RWPE1 (cell line): ENCODE measurements at regions not wholly inside any gene's neighbourhood (a gene's known extent, or its start where the extent isn't known, plus 50 kb on each side); places are given as distances from the start of the nearest gene placed in this dataset.

Source experiments
- CTCF ChIA-PET: fragments of 350-600 bp; sonication (Branson Sonifier 250); formaldehyde crosslinking; extraction: SDS; loops from one replicate; lab custom pipeline; 2021; lab: Yijun Ruan, JAX
- POLR2A ChIA-PET: fragments of 400-600 bp; formaldehyde crosslinking; extraction: SDS; loops from one replicate; lab custom pipeline; 2020; ENCODE audit warnings: antibody characterized with exemption; ENCODE audit not compliant: low non-redundant PET; lab: Yijun Ruan, JAX
- DNase-seq: peaks from one replicate; pipeline ENCODE4 v3.0.0; 2012; ENCODE audit warnings: low spot score
- H3K27ac ChIP-seq: fragments of 450-650 bp; 2 replicates; pipeline ENCODE4 v1.5.1; 2017
- CTCF ChIP-seq: fragments of 450-650 bp; conservative IDR thresholded peaks from 2 replicates; pipeline ENCODE4 v1.5.1; 2017; ENCODE audit warnings: low read depth, mild to moderate bottlenecking

- H3K27ac ChIP-seq: no peak overlapping the region
- ChIA-PET POLR2A (no interaction called here), CTCF (interaction anchor here (0.6 to 1.0 kb wide), 3 partner anchors 12 to 88 kb away, joined by 3 to 5 read pairs (median 5); no protein-coding TSS in a partner anchor)
- DNase-seq: no peak
- no peak for TF ChIP-seq CTCF
Observed at GRCh38 chr20:41798930-41799502, 180.8 kb upstream of the CHD6 start.

GRCh38 chr20:41786158-41786557, 168.0 kb upstream of the CHD6 start:
- DNase-seq: no peak
- H3K27ac ChIP-seq: no peak overlapping the region
- ChIA-PET POLR2A (no interaction called here), CTCF (interaction anchor here (0.6 to 0.7 kb wide), 2 partner anchors 91 to 584 kb away, joined by 3 to 5 read pairs; no protein-coding TSS in a partner anchor)
- TF ChIP-seq CTCF: no peak

GRCh38 chr20:41784209-41784958, 166.2 kb upstream of the CHD6 start:
- POLR2A ChIA-PET: no interaction called here
- CTCF ChIA-PET: interaction anchor here (0.6 kb wide), 1 partner anchor 50 kb away, joined by 3 read pairs; no protein-coding TSS in a partner anchor
- no peak for TF ChIP-seq CTCF
- no peak overlapping the region for H3K27ac ChIP-seq
- no peak for DNase-seq

- ChIA-PET CTCF (interaction anchor here (0.6 to 1.0 kb wide), 2 partner anchors 14 to 49 kb away, joined by 3 read pairs; no protein-coding TSS in a partner anchor), POLR2A (no interaction called here)
- no peak for TF ChIP-seq CTCF
- H3K27ac ChIP-seq: no peak overlapping the region
- DNase-seq: no peak
Observed at GRCh38 chr20:41783423-41784208, 165.4 kb upstream of the CHD6 start.

- CTCF ChIA-PET: interaction anchor here (1.0 kb wide), 1 partner anchor 15 kb away, joined by 3 read pairs; no protein-coding TSS in a partner anchor
- DNase-seq: no peak
- TF ChIP-seq CTCF: no peak
- no peak overlapping the region for H3K27ac ChIP-seq
- POLR2A ChIA-PET: no interaction called here
Observed at GRCh38 chr20:41782730-41783406, 164.7 kb upstream of the CHD6 start.

- POLR2A ChIA-PET: no interaction called here
- no peak for TF ChIP-seq CTCF
- no peak overlapping the region for H3K27ac ChIP-seq
Observed at GRCh38 chr20:41782255-41782654, 164.1 kb upstream of the CHD6 start.

More at GRCh38 chr20:41782255-41782654, 164.1 kb upstream of the CHD6 start:
- no peak for DNase-seq
- CTCF ChIA-PET: no interaction called here
